ENCODE measurements at regions not wholly inside any gene's neighbourhood (a gene's known extent, or its start where the extent isn't known, plus 50 kb on each side); places are given as distances from the start of the nearest gene placed in this dataset.
"Not testable (repeated sequence)": the region's sequence is repeated elsewhere in the genome, so short reads cannot be mapped to it uniquely, and the experiment has no call there.

GRCh38 chr11:134944131-134944530 lies 532.1 kb upstream of the B3GAT1 start:
- DNase-seq (ENCODE audit: low read depth) = no peak

DNA sequence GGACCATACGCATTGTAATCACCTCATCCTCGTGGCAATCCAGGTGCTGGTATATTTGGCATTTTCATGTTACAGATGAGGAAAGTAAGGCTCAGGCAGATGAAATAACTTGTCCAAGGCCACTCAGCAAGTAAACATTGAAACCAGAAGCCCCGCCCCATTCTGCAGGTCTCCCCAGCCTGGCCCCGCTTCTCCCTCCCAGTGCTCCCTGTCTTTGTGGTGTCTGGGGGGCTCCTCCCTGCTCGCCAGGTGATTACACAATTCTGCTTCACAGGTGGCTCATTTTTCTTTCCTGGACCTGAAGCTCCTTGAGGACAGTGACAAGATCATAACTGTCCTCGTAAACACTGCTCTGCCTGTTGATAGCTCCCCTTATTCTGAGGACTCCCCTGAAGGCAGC lies 531.5 kb upstream of the B3GAT1 start:
- DNase-seq (ENCODE audit: low read depth) = no peak

GRCh38 chr11:134942681-134943080 lies 530.6 kb upstream of the B3GAT1 start:
- no peak for DNase-seq (ENCODE audit: low read depth)

DNA sequence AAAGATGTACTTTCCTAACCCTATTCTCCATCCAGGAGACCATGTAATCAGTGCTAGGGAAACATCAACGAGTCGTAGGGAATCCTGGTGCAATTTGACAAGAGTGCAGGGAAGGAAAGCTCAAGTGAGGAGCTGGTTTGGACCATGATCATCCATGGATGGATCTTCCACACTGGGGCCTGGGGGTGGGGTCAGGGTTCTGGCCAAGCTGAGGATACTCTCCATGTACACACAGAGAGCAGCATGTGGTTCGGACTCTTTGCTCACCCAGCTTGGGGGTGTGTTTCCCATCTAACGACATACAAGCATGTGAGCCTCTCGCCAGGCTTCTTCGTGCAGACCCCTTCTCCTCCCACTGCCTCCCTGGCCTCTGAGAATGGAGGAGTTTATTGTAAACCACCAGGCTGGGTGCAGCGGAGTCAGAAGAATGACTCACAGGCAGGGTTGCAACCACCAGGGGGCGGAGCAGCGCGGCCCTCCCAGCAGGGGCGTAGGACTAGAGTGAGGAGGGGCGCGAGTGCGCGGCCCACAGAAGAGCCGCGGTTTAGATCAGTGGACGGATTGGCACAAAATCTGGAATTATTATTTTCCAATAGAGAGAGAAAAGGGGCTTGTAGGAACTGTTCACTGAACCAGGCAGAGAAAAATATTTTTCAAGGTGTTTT lies 530.0 kb upstream of the B3GAT1 start:
- DNase-seq (ENCODE audit: low read depth) = not testable (repeated sequence)

GRCh38 chr11:134941326-134941725 lies 529.3 kb upstream of the B3GAT1 start:
- no peak for DNase-seq (ENCODE audit: low read depth)

DNA sequence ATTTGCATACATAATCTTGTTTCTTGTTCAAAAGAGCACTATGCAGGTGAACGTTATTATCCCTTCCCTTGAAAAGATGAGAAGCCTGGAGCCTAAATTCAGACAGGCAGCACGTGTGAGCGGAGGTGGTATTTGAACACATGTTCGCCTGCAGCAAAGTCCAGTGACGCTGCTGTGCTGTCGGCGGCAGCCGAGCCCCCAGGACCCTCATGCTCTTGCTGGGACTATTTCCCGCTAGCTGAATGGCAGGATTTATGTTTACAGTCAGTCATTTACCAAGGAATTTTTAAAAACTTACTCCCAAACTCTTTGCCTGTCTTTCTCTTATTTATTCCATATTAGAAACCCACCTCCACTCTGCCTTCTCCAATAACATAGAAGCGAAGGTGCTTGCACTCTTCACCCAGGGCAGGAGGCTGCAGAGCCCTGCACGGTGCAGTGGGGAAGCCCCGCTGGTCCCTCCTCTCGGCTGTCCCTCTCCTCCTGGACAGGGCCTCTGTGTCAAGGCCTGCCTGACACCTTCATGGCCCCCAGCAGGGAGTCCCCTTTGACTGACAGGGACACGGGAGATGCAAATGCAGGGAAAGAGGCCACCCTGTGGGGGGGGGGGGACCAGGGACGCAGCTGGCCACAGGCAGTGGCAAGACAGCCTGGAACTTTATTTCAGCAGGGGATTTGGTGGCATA lies 528.5 kb upstream of the B3GAT1 start:
- DNase-seq (ENCODE audit: low read depth) = no peak

- DNase-seq (ENCODE audit: low read depth) = no peak
Observed at GRCh38 chr11:134939905-134940304, 527.9 kb upstream of the B3GAT1 start.

DNA sequence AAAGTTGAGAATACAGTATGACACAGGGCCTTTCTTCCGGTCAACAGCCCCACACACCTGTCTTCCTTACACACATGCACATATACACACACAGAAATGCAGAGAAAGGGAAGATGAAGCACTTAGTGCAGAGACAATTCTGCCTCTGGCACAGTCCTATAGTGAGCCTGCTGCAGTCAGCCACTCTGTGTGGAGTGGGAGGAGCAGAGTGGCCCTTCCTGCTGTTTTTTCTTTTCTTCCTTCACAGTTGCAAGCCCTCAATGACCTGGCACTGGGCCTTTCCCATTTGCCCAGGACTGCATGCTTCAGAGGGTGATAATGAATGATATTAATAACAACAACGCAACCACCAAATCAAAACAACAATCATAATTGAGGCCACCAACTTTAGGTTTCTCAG lies 527.0 kb upstream of the B3GAT1 start:
- no peak for DNase-seq (ENCODE audit: low read depth)

DNA sequence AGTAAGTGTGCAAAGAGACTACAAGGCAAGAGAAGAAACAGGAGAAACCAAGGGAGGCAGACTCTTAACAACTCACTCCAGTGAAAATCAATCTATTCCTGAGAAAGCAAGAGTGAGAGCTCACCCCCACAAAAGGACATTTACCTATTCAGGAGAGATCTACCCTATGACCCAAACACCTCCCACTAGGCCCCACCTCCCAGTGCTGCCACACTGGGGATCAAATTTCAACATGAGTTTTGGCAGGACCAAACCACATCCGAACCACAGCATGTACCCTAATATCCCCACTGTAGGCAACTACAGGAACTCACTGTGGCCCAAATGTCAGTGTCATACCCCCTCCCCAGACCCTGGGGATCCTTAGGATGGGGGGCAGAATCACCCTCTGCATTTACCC lies 526.2 kb upstream of the B3GAT1 start:
- DNase-seq (ENCODE audit: low read depth) = no peak

DNA sequence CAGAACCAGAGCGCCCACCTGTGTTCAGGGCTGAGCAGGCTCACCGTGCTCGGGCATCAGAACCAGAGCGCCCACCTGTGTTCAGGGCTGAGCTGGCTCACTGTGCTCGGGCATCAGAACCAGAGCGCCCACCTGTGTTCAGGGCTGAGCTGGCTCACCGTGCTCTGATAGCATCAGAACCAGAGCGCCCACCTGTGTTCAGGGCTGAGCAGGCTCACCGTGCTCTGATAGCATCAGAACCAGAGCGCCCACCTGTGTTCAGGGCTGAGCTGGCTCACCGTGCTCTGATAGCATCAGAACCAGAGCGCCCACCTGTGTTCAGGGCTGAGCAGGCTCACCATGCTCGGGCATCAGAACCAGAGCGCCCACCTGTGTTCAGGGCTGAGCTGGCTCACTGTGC lies 525.2 kb upstream of the B3GAT1 start:
- not testable (repeated sequence) for DNase-seq (ENCODE audit: low read depth)

GRCh38 chr11:134932761-134933160 lies 520.7 kb upstream of the B3GAT1 start:
- DNase-seq (ENCODE audit: low read depth) = no peak

DNA sequence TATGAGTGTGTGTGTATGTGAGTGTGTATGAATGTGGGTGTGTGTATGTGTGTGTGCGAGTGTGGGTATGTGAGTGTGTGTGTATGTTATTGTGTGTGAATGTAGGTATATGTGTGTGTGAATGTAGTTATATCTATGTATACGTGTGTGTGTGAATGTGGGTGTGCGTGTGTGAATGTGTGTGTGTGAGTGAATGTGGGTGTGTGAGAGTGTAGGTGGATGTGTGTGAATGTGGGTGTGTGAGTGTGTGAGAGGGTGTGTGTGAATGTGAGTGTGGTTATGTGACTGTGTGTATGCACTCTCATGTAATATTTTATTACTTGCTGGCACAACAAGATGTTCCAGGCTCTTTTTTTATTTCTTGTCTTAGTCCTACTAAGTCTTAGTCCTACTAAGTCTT lies 513.4 kb upstream of the B3GAT1 start:
- no peak for DNase-seq (ENCODE audit: low read depth)

DNA sequence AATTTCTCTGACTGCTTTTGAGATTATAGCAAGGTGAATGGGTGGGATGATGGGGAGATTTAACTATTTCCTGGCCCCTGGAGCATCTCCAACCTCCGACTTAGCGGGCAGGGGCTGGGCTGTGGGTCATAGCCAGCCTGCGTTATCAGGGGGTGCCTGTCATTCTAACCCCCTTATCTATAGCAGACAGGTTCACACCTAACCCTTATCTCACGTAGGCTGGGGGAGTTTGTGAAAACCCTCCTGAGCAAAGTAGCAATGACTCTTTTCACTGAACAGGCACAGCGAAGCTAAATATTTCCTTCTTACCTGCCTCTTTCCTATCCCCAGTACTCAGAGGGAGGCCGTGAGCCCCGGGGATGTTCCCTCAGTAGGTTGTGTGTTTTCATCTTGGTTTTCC lies 511.4 kb upstream of the B3GAT1 start:
- no peak for DNase-seq (ENCODE audit: low read depth)

DNA sequence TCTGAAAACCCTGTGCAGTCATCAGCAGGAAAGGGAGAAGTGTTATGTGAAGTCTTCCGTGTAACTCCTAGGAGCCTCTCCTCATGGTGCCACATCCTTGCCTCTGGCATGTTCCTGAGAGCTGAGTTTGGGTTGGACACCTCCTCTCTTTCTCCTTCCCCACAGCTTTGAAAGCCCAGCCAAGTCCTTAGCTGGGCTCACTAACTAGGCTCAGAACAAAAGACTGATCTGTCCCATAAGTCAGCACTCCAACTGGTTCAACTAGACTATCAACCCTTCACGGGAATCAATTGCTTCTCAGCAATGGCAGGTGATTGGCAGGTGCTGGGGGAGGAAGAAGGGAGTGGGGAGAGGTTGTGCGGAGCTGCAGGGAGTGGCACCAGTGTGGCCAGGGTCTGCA lies 509.9 kb upstream of the B3GAT1 start:
- no peak for DNase-seq (ENCODE audit: low read depth)

- DNase-seq (ENCODE audit: low read depth) = no peak
Observed at GRCh38 chr11:134920851-134921608, 509.0 kb upstream of the B3GAT1 start.

- no peak for DNase-seq (ENCODE audit: low read depth)
Observed at GRCh38 chr11:134916421-134917213, 504.6 kb upstream of the B3GAT1 start.

DNA sequence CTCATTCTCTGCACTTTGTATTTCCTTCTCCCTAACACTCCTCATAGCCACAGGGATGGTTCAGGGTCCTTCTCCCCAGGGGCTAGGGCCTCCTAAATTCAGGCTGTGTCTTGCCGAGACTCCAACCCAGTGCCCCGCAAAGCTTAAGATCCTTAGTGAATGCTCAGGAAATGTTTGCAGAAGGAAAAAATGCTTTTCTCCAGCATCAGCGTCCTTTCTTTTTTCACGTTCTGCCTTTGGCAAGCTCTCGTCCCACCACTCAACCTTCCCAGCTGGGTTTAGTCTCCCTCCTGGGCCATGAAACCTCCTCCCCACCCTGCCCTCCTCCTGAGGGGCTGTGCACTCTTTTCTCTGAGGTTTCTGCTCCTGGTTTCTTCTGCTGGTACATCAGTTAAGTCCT lies 503.8 kb upstream of the B3GAT1 start:
- no peak for DNase-seq (ENCODE audit: low read depth)

DNA sequence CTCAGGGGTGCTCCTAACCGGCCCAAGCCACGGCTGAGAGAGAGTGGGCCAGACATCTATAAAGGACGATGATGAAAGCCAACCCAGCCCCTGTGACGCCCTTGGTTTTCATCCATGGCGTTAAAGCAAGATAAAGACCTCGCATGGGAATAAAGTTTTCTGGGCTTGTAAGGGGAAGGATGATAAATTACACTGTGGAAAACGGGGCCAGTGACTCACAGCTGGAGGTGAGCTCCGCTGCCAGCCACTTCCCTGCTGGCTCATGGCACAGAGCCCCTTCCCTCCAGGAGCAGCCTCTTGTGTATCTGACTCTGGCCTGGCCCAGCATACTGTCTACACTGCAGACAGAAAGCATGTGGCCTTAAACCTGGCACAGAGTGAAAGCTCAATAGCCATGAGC lies 503.2 kb upstream of the B3GAT1 start:
- DNase-seq (ENCODE audit: low read depth) = no peak

GRCh38 chr11:134913999-134914590 lies 502.1 kb upstream of the B3GAT1 start:
- no peak for DNase-seq (ENCODE audit: low read depth)

DNA sequence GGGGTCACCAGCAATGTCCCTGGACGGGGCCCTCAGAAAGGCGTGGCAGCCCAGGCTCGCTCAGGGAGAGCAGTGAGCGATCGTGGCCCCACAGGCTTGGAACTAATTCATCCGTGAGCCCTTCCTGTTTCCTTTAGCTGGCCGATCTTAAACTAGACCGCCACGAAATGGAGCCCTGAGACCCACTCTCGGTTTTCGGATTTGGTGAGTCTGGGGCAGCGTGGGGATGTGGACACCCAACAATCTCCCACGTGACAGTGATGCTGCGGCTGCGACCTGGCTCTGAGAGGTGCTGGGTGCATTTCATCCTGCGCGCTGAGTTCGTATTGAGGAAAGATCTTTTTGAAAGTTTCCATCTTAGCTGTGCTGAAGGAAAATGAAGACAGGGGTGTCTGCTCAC lies 501.3 kb upstream of the B3GAT1 start:
- DNase-seq (ENCODE audit: low read depth) = no peak

- no peak for DNase-seq (ENCODE audit: low read depth)
Observed at GRCh38 chr11:134911514-134912180, 499.6 kb upstream of the B3GAT1 start.

DNA sequence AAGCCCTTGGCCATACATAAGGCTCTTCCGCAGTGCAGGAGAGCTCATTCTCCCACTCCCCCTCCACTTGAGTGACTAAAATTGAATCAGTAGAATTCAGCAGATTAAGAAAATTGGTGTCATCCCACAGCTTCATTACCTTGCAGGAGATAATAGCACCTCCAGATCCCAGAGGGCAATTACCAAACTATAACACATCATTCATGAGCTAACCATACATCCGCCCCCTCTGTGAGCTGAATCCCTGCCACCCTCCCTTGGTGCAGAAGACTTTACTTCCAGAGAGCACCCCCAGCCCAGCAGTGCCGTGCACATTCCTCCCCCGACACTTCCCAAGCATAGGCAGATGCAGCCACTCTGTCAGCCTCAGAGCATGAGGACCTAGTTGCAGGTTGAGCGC lies 496.5 kb upstream of the B3GAT1 start:
- no peak for DNase-seq (ENCODE audit: low read depth)

Data from ELR (cell line).